HL-60/S4 treated with phorbol 12-myristate 13-acetate at 8.2 ng/mL for 4 days and 3 days (cell line): ENCODE measurements at regions not wholly inside any gene's neighbourhood (a gene's known extent, or its start where the extent isn't known, plus 50 kb on each side); places are given as distances from the start of the nearest gene placed in this dataset.
"Not testable (repeated sequence)": the region's sequence is repeated elsewhere in the genome, so short reads cannot be mapped to it uniquely, and the experiment has no call there.

ENCODE experiments used
- in situ Hi-C: fragments of 300-500 bp; cut with MboI; formaldehyde crosslinking; loops from 2 replicates; pipeline ENCODE4 v1.15.0; 2022; ENCODE audit warnings: low sequenced_read_pairs

DNA sequence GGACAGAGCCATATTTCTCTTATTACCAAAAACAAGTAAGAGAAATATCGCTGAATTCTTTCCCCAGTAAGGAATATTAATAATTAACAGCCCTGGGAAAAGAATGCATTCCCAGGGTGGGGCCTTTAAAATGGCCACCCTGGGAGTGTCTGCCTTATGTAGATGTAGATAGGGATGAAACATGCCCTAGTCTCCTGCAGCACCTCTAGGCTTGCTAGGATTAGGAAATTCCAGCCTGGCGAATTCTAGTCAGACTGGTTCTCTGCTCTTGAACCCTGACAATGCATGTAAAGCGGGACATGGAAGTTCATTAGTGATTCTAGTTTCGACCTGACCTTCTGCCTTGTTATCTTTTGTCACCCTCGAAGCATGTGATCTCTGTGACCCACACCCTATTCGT, 405.2 kb upstream of the MAP2 start:
- in situ Hi-C loops: not testable (repeated sequence)

DNA sequence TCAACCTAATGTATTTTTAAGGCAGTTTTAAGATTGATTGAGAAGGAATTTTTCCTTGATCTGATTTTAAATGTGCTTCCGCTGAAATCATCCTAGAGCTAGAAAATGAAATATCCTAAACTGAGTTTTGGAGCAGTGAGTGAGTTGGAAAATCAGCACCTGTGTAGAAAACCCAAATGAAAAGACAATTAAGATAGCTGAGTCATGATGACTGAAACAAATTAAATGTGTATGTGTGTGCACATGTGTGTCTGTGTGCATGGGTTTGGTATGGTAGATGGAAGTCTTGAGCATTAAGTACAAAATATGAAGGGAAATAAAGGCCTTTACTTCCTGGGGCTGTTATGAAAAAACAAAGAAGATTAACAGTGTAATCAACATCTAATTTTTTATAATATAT, 394.6 kb upstream of the MAP2 start:
- in situ Hi-C loops: no loop called here

DNA sequence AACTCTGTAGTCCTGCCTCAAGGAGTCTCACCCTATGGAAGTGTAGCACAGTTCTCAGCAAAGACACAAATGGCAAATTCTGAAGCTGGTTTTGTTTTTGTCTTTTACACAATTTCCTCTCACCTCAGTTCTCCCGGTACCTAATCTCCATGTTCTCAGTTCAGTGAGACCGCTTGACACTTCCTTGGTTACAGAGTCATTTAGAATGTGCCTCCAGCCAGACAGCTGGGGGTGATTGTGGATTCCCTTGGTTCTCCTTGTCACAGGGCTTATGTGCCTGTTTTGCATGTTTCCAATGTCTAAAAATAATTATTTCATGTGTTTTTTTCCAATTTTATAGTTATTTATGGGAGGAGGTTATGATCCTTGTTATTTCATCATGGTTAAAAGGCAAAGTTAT, 379.5 kb upstream of the MAP2 start:
- in situ Hi-C loops: no loop called here

DNA sequence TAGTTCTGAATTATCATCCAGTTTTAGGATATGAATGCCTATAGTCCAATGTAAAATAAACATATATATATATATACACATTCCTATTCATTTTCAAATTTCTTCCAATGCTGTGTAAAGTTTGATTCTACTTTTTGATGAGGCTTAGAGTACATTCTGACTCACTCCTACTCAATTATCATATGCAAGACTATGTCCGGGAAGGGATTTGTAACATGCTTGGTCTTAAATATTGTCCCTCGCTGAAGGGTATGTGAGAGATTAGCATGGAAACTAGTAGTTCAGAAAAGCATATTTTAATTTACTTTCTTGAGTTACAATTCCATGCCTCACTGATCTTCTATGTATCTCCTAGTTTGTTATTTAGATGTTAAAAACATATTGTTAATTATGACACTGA, 377.7 kb upstream of the MAP2 start:
- in situ Hi-C loops: no loop called here

DNA sequence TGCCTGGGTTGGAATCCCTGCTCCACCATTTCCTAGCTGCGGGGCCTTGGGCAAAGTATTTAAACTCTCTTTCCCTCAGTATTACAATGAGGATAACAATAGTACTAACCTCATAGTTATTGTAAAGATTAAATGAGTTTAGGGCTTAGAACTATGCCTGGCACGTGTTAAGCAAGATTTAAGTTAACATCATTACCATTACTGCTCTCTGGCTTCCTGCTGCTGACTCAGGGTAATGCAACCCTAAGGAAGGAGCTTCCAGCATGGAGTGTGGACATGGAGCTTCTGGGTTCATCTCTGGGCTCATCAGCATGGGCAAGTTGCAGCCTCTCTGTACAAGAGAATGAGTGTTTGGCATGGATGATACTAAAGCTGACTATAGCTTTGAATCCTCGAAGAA, 374.2 kb upstream of the MAP2 start:
- in situ Hi-C loops: no loop called here

DNA sequence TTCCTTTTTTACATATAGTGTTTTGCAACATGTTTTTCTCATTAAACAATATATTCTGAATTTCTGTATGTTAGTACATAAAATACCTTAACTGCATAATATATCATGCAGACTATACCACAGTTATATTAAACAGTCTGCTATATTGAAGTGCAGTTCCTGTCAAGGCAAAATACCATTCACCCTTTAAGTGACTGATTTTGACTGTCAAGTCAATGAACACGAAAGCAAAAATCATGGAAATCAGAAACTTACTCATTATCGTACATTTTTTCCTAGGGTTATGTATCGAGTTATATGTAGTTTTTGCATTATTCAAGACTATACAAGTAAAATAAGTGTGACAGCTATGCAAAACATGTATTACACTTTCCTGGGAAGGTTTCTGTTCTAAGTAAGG, 361.6 kb upstream of the MAP2 start:
- in situ Hi-C loops: no loop called here

DNA sequence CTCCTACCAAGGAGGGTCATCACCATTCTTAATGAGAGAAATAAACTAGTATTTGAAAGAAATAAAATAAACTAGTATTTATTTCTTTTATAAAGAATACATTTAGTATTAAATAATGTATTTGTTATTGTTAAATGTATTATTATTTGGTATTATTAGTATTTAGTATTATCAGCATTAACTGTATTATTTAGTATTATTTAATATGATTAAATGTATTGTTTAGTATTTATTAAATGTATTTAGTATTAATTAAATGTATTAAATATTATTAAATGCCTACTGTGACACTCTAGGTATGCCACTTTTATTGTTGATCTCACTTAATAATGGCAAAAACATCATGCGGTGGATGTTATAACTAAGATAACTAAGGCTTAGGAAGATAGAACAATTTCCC, 353.6 kb upstream of the MAP2 start:
- in situ Hi-C loops: no loop called here

DNA sequence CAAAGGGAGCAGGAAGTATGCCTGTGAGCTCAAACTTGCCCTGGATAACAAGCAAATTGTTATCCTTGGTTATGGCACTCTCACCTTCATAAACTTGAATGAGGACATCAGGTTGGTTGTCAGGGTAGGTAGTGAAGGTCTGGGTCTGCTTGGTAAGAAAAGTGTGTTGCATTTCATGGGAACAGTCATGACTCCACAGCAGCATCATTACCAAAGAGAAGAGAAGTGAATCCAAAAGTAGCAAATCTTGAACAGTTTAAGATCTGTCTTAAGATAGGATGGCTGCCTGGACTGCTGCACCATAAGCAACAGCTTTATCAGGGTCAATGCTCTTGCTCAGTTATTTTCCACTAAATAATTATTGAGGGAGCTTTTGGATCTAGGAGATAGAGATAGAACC, 350.7 kb upstream of the MAP2 start:
- in situ Hi-C loops: no loop called here

DNA sequence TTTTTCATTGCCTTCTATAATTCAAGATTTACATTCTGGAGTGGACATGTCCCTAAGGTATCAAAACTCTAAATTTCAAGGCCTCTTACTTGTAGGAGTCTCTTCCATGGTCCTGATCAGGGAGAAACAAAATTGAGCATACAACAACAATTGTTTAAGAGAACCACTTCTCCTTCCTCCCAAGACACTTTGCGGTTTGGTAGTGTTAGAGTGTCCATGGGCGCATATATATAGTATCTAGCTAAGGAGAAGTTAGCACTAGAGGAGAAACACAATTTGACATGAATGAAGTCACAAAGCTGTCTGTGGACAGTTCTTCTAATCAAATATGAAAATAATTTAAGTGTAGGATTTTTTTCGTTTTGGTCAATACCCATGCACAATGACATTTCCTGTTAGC, 349.1 kb upstream of the MAP2 start:
- in situ Hi-C loops: no loop called here

DNA sequence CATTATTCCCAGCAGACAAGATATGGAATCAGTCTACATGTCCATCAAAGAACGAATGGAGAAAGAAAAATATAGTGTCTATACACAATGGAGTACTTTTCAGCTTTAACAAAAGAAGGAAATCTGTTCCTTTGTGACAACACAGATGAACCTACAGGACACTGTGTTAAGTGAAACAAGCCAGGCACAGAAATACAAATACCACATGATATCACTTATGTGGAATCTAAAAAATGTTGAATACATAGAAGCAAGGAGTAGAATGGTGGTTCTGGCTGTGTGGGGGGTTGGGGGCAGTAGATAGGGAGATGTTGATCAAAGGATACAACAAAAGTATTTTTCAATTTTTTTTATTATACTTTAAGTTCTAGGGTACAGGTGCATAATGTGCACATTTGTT, 347.7 kb upstream of the MAP2 start:
- in situ Hi-C loops: no loop called here

DNA sequence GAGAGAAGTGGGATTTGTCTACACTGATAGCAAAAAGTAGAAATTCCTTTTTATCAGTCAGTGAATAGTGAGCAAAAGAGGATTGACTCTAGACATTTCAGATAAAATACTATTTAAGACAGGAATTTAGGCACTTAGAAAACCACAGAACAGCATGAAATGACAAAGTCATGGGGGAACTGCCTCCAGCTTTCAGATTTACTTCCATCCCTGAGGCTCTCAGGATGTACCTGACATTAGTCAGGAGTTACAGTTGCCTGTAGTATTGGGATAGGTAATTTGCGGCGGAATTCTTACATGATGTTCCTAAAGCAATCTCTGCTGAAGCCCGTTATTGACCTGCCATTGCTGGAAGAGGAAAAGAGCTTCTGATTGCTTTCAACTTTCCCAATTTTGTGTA, 337.1 kb upstream of the MAP2 start:
- in situ Hi-C loops: no loop called here

DNA sequence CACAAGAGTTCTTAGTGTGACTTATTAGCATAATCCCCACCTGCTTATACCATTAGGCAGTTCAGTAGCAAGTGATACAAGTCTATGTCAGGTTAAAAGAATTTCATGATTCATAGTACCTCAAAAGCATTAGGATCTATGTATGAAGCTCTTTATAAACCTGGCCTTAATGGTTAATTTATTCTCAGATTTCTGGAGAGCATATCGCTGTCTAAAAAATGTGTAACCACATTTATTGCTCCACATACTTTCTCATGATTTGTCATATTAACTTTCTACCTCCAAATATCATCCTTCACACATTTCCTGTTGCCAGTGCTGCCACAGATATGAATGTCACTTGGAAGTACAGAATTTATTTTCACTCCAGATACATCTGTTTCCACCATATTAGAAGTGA, 332.8 kb upstream of the MAP2 start:
- in situ Hi-C loops: no loop called here

DNA sequence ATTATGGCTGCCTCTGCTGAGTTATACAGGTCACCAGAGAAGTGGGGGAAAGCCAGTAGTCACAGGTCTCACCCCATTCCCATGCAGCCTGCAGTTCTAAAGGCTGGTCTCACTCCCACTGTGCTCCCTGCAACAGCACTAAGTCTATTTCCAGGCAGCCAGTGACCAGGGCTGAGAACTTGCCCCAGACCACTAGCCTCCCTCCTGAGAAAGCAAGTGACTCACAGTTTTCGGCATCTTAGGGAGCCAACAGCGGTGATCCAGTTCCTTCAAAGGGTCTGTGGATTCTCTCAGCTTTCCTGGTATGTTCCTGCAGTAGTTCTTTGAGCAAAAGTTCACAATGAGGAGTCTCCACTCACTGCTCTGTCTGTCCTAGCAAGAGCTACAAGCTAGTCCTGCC, 329.6 kb upstream of the MAP2 start:
- in situ Hi-C loops: no loop called here

DNA sequence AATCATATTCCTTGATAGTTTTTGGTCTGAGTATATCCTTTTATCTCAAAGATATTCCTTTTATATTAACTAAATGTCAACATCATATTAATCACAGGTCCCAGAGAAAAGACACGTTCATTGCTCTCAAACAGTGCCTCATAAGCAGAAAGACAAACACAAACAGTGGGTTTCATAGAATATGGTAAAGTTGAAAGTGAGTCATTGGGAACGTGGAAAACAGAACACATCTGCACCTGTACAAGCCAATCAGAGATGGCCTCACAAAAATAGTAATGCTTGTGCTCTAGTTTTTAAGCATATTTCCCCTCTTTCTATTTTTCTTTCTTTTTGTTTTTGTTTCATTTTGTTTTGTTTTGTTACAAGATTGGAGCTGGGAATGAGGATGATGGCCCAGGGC, 328.4 kb upstream of the MAP2 start:
- in situ Hi-C loops: no loop called here

DNA sequence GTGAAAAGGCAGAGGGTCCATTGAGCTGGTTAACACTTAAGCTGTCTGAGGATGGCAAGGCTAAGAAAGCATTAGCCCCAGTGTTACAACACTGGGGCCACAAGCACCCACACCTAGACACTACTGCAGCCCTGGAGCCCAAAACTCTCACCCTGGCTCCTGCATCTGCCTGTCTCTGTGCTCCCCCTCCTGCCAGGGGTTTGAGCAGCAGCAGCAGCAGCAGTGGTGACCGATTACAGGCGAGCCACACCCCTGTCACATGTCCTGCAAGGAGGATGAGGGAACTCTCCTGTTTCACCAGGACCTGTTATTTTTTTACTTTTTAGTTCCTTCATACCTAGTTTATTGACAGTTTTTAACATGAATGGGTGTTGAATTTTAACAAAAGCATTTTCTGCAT, 326.7 kb upstream of the MAP2 start:
- in situ Hi-C loops: no loop called here

DNA sequence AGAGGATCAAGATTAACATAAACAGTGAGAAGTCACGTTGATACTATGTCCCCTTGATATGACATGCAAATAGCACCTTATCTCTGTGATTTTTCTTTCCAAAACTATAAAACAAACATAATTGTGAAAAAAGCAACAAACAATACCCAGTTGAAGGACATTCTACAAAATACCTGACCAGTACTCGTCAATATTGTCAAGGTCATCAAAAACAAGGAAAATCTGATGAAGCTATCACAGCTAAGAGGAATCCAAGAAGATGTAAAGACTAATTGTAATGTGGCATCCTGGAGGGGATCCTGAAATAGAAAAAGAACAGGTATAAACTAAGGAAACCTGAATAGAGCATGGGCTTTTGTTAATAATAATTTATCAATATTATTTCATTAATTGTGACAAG, 321.5 kb upstream of the MAP2 start:
- in situ Hi-C loops: no loop called here

DNA sequence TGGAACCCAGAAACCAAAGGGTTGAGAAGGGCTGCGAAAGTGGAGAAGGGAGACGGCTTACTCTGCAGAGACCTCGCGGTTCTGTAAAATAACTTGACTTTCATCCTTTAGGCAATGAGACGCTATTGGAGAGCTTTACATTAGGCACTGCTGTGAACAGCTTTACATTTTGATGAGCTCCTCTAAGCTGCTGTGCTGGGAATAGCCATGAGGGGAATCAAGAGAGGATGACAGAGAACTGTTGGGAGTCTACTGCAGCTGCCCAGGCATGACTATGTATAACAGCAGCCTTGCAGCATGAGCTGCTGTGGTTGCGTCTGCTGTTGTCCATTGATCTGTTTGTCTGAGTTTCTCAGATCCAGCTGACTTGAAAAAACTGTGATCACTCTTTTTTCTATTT, 310.8 kb upstream of the MAP2 start:
- in situ Hi-C loops: no loop called here

DNA sequence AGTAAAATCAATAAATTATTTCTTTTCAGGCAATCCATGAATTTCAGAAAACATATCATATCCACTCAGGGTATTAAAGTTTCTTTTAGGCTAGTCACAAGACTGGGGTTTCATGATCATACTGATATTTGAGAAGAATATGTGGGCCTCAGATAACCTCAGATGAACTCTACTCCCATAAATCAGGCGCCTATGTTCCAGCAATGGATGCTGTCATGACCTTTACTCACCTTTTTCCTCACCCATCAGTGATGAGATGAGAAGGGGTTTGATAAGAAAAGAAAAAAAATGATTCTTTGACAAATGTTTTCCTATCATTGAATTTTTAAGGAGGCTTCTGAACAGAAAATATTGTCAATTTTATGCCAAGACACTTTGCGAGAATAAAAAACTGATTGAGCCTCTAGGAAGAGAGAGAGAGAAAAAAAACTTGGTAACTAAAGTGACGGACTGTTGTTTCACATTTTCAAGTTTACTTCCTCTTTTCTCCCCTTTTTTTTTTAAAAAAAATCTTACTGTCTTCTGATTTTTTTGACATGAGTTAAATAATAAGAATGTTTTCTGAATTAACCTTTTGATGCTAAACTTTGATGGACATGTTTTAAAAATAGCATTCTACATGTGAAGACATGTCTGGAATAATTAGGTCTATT, 309.1 kb upstream of the MAP2 start:
- in situ Hi-C loops: no loop called here

DNA sequence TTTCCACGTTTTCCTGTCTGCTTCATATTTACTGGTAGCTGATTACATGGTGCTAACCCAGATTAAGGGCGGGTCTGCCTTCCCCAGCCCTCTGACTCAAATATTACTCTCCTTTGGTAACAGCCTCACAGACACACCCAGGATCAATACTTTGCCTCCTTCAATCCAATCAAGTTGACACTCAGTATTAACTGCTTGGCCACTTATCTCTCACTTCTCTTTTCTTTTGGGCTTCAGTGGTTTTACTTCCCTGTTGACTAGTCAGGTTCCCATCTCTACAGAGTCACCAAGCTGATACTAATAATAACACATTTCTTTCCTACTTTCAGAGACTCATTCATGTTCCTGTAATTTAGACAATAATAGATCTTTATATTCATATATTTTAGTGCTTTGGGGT, 302.2 kb upstream of the MAP2 start:
- in situ Hi-C loops: no loop called here

DNA sequence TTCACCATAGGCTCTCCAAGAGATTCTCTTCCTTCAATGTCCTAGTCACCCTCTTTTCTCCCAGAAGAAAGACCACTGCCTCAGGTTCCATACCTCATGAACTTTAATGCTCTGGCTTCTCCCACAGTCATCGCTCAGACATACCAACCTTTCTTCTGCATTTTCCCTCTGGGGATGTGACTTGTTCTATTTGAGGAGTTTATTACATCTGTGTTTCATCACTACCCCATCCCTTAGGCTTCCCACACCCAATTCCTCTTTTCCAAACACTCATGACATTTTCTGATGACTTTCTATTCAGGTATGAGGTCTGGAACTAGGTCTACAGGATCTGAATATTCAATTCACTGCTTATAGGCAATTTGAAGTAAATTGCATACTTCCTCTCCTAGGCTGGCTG, 298.6 kb upstream of the MAP2 start:
- in situ Hi-C loops: no loop called here

DNA sequence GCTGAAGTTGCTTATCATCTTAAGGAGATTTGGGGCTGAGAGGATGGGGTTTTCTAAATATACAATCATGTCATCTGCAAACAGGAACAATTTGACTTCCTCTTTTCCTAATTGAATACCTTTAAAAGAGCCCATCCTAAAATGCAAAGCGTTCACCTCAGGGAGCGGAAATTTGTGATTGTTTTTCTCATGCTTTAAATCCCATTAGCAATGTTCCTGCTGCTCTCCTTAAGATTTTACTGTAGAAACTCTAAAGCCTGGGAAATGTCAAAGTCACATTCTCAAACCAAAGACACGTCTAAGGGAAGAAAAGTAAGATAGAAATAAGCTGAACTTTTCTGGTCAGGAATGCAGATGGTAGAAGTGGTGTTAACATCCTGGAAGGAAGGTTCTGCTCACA, 285.8 kb upstream of the MAP2 start:
- in situ Hi-C loops: no loop called here

DNA sequence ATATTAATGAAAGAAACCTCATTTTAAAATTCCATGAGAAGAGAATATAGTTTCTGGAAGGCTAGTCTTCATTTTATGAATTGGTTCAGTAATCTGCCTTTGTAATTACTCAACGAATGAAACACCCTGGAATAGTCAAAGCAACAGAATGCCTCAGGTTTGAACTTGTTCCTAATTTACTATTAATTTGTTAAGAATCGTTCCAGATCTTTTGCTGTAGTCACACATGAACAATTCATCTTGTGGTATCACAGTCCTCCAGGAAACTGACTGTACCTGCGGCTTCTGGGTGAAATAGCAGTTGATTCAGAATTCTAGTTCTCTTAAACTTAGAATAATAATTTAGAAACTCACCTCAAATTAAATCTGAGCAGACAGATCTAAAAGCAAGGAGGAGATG, 282.7 kb upstream of the MAP2 start:
- in situ Hi-C loops: no loop called here

DNA sequence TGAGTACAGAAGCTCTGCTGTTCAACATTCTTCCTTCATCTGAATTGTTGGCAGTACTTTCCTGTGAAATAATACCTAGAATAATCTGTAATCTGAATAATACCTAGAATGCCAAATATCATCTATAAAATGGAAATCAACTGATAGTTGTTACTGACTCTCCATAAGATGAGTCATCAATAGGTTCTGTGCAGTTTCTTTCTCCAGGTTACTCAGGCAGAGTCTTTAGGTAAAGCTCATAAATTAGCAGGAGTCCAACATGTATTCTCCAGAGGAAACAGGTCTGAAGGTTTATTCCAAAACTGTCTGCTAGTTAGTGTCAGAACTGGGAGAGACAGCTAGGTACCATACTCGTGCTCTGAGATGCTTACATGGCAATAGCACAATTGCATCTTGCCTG, 282.0 kb upstream of the MAP2 start:
- in situ Hi-C loops: no loop called here

DNA sequence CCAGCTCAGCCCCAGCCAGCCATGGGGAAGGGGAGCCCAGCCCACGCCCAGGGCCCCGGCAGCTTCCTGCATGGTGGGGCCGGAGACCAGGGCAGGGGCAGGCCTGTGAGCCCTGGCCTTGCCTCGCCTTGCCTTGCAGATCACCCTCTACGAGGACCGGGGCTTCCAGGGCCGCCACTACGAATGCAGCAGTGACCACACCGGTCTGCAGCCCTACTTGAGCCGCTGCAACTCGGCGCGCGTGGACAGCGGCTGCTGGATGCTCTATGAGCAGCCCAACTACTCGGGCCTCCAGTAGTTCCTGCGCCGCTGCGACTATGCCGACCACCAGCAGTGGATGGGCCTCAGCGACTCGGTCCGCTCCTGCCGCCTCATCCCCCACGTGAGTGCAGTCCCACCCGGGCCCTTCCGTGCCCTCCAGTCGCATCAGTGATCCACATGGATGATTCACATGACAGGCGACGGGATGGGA, 278.6 kb upstream of the MAP2 start:
- in situ Hi-C loops: not testable (repeated sequence)
